H9 (cell line): ENCODE measurements at regions not wholly inside any gene's neighbourhood (a gene's known extent, or its start where the extent isn't known, plus 50 kb on each side); places are given as distances from the start of the nearest gene placed in this dataset.
"Not testable (repeated sequence)": the region's sequence is repeated elsewhere in the genome, so short reads cannot be mapped to it uniquely, and the experiment has no call there.

Experiments used
- DNase-seq: peaks from one replicate; pipeline ENCODE4 v3.0.0-alpha.2; 2017
- H2AFZ ChIP-seq: one replicate; pipeline ENCODE4 v1.6.1; 2013; ENCODE audit warnings: mild to moderate bottlenecking, low read length, control low read depth, moderate library complexity
- H2AK5ac ChIP-seq: 2 replicates; pipeline ENCODE4 v1.6.1; 2013; ENCODE audit warnings: low read length, control low read depth, mixed read lengths; ENCODE audit not compliant: insufficient read length
- H2BK120ac ChIP-seq: one replicate; pipeline ENCODE4 v1.6.1; 2013; ENCODE audit warnings: low read depth, mild to moderate bottlenecking, low read length, control low read depth, inconsistent platforms; ENCODE audit not compliant: poor library complexity, severe bottlenecking
- H2BK12ac ChIP-seq: 2 replicates; pipeline ENCODE4 v1.6.1; 2013; ENCODE audit warnings: low read length, control low read depth, mixed read lengths, low read depth; ENCODE audit not compliant: insufficient read length
- H2BK15ac ChIP-seq: 2 replicates; pipeline ENCODE4 v1.6.1; 2013; ENCODE audit warnings: low read depth, low read length, control low read depth
- H2BK20ac ChIP-seq: one replicate; pipeline ENCODE4 v1.6.1; 2013; ENCODE audit warnings: low read depth, mild to moderate bottlenecking, low read length, control low read depth, inconsistent platforms; ENCODE audit not compliant: poor library complexity, severe bottlenecking
- H2BK5ac ChIP-seq: 2 replicates; pipeline ENCODE4 v1.6.1; 2013; ENCODE audit warnings: low read length, control low read depth, mixed read lengths; ENCODE audit not compliant: insufficient read length
- H3K14ac ChIP-seq: 2 replicates; pipeline ENCODE4 v1.6.1; 2013; ENCODE audit warnings: low read length, control low read depth; ENCODE audit not compliant: insufficient read depth
- H3K18ac ChIP-seq: 2 replicates; pipeline ENCODE4 v1.6.1; 2013; ENCODE audit warnings: low read depth, mild to moderate bottlenecking, mixed read lengths, low read length, control low read depth; ENCODE audit not compliant: insufficient read length
- H3K23ac ChIP-seq: 2 replicates; pipeline ENCODE4 v1.6.1; 2013; ENCODE audit warnings: low read length, control low read depth, mixed read lengths, low read depth; ENCODE audit not compliant: insufficient read length
- H3K23me2 ChIP-seq: 2 replicates; pipeline ENCODE4 v1.6.1; 2013; ENCODE audit warnings: low read depth, mild to moderate bottlenecking, mixed read lengths, low read length, control low read depth; ENCODE audit not compliant: insufficient read length, poor library complexity, severe bottlenecking
- H3K27ac ChIP-seq: 2 replicates; pipeline ENCODE4 v1.5.1; 2013; ENCODE audit warnings: low read length, control low read depth, mixed read lengths, low read depth; ENCODE audit not compliant: insufficient read length
- H3K27me3 ChIP-seq: 2 replicates; pipeline ENCODE4 v1.6.1; 2013; ENCODE audit warnings: low read length, control low read depth, inconsistent platforms; ENCODE audit not compliant: insufficient read depth
- H3K4ac ChIP-seq: 2 replicates; pipeline ENCODE4 v1.6.1; 2013; ENCODE audit warnings: low read depth, mild to moderate bottlenecking, control low read depth, inconsistent platforms, low read length, moderate library complexity
- H3K4me1 ChIP-seq: 2 replicates; pipeline ENCODE4 v1.6.1; 2013; ENCODE audit warnings: low read length, control low read depth, inconsistent platforms; ENCODE audit not compliant: insufficient read depth
- H3K4me2 ChIP-seq: 2 replicates; pipeline ENCODE4 v1.6.1; 2013; ENCODE audit warnings: low read length, control low read depth, mixed read lengths; ENCODE audit not compliant: insufficient read length, insufficient read depth
- H3K56ac ChIP-seq: 2 replicates; pipeline ENCODE4 v1.6.1; 2013; ENCODE audit warnings: low read depth, mild to moderate bottlenecking, mixed read lengths, low read length, control low read depth; ENCODE audit not compliant: insufficient read length
- H3K79me1 ChIP-seq: 2 replicates; pipeline ENCODE4 v1.6.1; 2013; ENCODE audit warnings: low read depth, mild to moderate bottlenecking, moderate library complexity, low read length, control low read depth, inconsistent platforms; ENCODE audit not compliant: insufficient read depth, poor library complexity, severe bottlenecking
- H3K79me2 ChIP-seq: 2 replicates; pipeline ENCODE4 v1.6.1; 2013; ENCODE audit warnings: low read length, control low read depth, inconsistent platforms; ENCODE audit not compliant: insufficient read depth
- H3K9ac ChIP-seq: 2 replicates; pipeline ENCODE4 v1.6.1; 2013; ENCODE audit warnings: low read length, control low read depth, mixed read lengths; ENCODE audit not compliant: insufficient read length; ENCODE audit errors: extremely low read depth
- H3K9me3 ChIP-seq: one replicate; pipeline ENCODE4 v1.6.1; 2013; ENCODE audit warnings: low read depth, low read length, inconsistent platforms; ENCODE audit not compliant: control insufficient read depth
- H3T11ph ChIP-seq: one replicate; pipeline ENCODE4 v1.6.1; 2013; ENCODE audit warnings: mild to moderate bottlenecking, low read length, control low read depth, inconsistent platforms
- H4K20me1 ChIP-seq: one replicate; pipeline ENCODE4 v1.6.1; 2013; ENCODE audit not compliant: control insufficient read depth, insufficient read length, insufficient read depth
- H4K5ac ChIP-seq: 2 replicates; pipeline ENCODE4 v1.6.1; 2013; ENCODE audit warnings: low read depth, mild to moderate bottlenecking, mixed read lengths, low read length, control low read depth; ENCODE audit not compliant: insufficient read length
- H4K8ac ChIP-seq: replicated peaks from 2 replicates; pipeline ENCODE4 v1.6.1; 2013; ENCODE audit warnings: low read length, control low read depth, mixed read lengths, low read depth; ENCODE audit not compliant: insufficient read length
- H4K91ac ChIP-seq: 2 replicates; pipeline ENCODE4 v1.6.1; 2013; ENCODE audit warnings: low read depth, mild to moderate bottlenecking, moderate library complexity, mixed read lengths, low read length, control low read depth; ENCODE audit not compliant: insufficient read length
- H3K27ac Mint-ChIP-seq, 3 experiments: 2 replicates in 2 of 3; 3 replicates in 1 of 3; pipeline ENCODE4 v1.8.0; 2020 to 2021; ENCODE audit warnings: mixed read lengths in 3 of 3, mild to moderate bottlenecking in 1 of 3, moderate library complexity in 1 of 3
- H3K27me3 Mint-ChIP-seq: 2 replicates; pipeline ENCODE4 v1.8.0; 2021; ENCODE audit warnings: low read depth, mild to moderate bottlenecking, moderate library complexity, mixed read lengths
- H3K36me3 Mint-ChIP-seq, 3 experiments: 2 replicates in 2 of 3; 3 replicates in 1 of 3; pipeline ENCODE4 v1.8.0; 2020 to 2021; ENCODE audit warnings: low read depth in 3 of 3, mixed read lengths in 3 of 3; ENCODE audit not compliant: insufficient read depth in 1 of 3
- H3K4me1 Mint-ChIP-seq, 2 experiments: 2 replicates each; pipeline ENCODE4 v1.8.0; 2020; ENCODE audit warnings: mixed read lengths in 2 of 2
- H3K4me3 Mint-ChIP-seq, 2 experiments: 2 replicates in 1 of 2; 3 replicates in 1 of 2; pipeline ENCODE4 v1.8.0; 2020 to 2021; ENCODE audit warnings: mild to moderate bottlenecking in 2 of 2, mixed read lengths in 2 of 2, moderate library complexity in 1 of 2
- H3K9me3 Mint-ChIP-seq, 2 experiments: 2 replicates in 1 of 2; 3 replicates in 1 of 2; pipeline ENCODE4 v1.8.0; 2020; ENCODE audit warnings: mild to moderate bottlenecking in 2 of 2, mixed read lengths in 2 of 2, moderate library complexity in 1 of 2
- WGBS: extraction: QIAGEN DNeasy Blood & Tissue Kit; methylation state at CpG from one replicate; pipeline ENCODE4 v1.1.7; 2013; ENCODE audit warnings: missing lambda C conversion rate, low lambda C conversion rate, mixed read lengths; ENCODE audit not compliant: insufficient read length; ENCODE audit errors: extremely low coverage; 5-methylcytosine and 5-hydroxymethylcytosine counted together
- TF ChIP-seq, protein P1 (sequence below): fragments of 200-600 bp; sonication (generic); conservative IDR thresholded peaks from 3 replicates; pipeline ENCODE4 v1.8.0; 2021; ENCODE audit warnings: antibody characterized with exemption, mild to moderate bottlenecking

DNA sequence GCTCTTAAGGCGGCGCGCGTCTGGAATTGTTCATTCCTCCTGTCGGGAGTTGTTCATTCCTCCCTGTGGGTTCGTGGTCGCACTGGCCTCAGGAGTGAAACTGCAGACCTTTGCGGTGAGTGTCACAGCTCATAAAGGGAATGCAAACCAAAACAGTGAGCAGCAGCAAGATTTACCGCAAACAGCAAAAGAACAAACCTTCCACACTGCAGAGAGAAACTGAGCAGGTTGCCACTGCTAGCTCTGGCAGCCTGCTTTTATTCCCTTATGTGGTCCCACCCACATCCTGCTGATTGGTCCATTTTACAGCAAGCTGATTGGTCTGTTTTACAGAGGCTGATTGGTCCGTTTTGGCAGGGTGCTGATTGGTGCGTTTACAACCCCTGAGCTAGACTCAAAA, 1365.3 kb upstream of the WWC1 start:
- Histone ChIP-seq H3K4me1 (no peaks in the 10 kb centered on the region), H2BK120ac (no peak overlapping the region), H2BK20ac (no peak overlapping the region), H3T11ph (no peak overlapping the region), H3K18ac (no peak overlapping the region), H3K79me2 (no peaks in the 10 kb centered on the region), H3K4me2 (no peak overlapping the region), H2BK12ac (no peak overlapping the region), H3K79me1 (no peaks in the 10 kb centered on the region), H4K20me1 (no peaks in the 10 kb centered on the region), H3K56ac (no peak overlapping the region), H3K9me3 (no peaks in the 10 kb centered on the region), H4K91ac (no peak overlapping the region), H2AFZ (no peak overlapping the region), H3K4ac (no peak overlapping the region), H2BK5ac (no peak overlapping the region), H3K14ac (no peak overlapping the region), H3K23ac (no peak overlapping the region), H3K9ac (no peak overlapping the region), H2AK5ac (no peak overlapping the region), H3K27ac (no peak overlapping the region), H2BK15ac (no peak overlapping the region), H4K5ac (no peak overlapping the region), H4K8ac (no peak overlapping the region), H3K27me3 (no peaks in the 10 kb centered on the region), H3K23me2 (no peaks in the 10 kb centered on the region)
- no peak for DNase-seq
- H3K27ac Mint-ChIP-seq: no peak overlapping the region
- no peak overlapping the region for H3K4me3 Mint-ChIP-seq
- H3K4me1 Mint-ChIP-seq: no peaks in the 10 kb centered on the region
- H3K9me3 Mint-ChIP-seq: peaks cover 18 to 28% of the 10 kb centered on the region in 2 experiments
- H3K27me3 Mint-ChIP-seq: peaks cover 2% of the 10 kb centered on the region; the same call in 1 of the 2 replicates
- TF ChIP-seq, protein P1, sequence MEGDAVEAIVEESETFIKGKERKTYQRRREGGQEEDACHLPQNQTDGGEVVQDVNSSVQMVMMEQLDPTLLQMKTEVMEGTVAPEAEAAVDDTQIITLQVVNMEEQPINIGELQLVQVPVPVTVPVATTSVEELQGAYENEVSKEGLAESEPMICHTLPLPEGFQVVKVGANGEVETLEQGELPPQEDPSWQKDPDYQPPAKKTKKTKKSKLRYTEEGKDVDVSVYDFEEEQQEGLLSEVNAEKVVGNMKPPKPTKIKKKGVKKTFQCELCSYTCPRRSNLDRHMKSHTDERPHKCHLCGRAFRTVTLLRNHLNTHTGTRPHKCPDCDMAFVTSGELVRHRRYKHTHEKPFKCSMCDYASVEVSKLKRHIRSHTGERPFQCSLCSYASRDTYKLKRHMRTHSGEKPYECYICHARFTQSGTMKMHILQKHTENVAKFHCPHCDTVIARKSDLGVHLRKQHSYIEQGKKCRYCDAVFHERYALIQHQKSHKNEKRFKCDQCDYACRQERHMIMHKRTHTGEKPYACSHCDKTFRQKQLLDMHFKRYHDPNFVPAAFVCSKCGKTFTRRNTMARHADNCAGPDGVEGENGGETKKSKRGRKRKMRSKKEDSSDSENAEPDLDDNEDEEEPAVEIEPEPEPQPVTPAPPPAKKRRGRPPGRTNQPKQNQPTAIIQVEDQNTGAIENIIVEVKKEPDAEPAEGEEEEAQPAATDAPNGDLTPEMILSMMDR: no peak
- WGBS: no CpG with 5 or more reads among the region's 11 CpGs
- peaks cover 0 to 12% (median 4%) of the 10 kb centered on the region in 3 experiments; a peak in 4 of 7 replicates for H3K36me3 Mint-ChIP-seq

DNA sequence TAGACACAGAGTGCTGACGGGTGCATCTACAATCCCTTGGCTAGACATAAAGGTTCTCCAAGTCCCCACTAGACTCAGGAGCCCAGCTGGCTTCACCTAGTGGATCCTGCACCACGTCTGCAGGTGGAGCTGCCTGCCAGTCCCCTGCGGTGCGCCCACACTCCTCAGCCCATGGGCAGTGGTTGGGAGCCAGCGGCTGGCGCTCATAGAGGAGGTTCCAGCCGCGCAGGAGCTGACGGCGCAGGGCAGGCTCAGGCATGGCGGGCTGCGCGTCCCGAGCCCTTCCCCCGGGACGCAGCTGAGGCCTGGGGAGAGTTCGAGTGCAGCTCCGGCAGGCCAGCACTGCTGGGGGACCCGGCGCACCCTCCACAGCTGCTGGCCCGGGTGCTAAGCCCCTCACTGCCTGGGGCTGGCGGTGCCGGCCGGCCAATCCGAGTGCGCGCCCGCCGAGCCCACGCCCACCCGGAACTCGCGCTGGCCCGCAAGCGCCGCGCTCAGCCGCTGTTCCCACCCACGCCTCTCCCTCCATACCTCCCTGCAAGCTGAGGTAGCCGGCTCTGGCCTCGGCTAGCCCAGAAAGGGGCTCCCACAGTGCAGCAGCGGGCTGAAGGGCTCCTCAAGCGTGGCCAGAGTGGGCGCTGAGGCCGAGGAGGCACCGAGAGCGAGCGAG, 1364.5 kb upstream of the WWC1 start:
- H3K9me3 ChIP-seq, H2BK120ac ChIP-seq, H3K4me1 ChIP-seq, H3K27me3 Mint-ChIP-seq, H3K27ac ChIP-seq, H3K56ac ChIP-seq, H2BK20ac ChIP-seq, H4K91ac ChIP-seq, H3K14ac ChIP-seq, DNase-seq, H3K79me2 ChIP-seq, H4K8ac ChIP-seq, H3K4me3 Mint-ChIP-seq, H3K27me3 ChIP-seq, H3K9ac ChIP-seq, H3K23me2 ChIP-seq, H4K20me1 ChIP-seq, H3K27ac Mint-ChIP-seq, H3T11ph ChIP-seq, H3K4ac ChIP-seq, H3K18ac ChIP-seq, H2BK15ac ChIP-seq, H3K4me1 Mint-ChIP-seq, H3K79me1 ChIP-seq, H2AFZ ChIP-seq, H3K23ac ChIP-seq, H4K5ac ChIP-seq, H2BK12ac ChIP-seq, H2BK5ac ChIP-seq, H3K4me2 ChIP-seq, H2AK5ac ChIP-seq: not testable (repeated sequence)
- Mint-ChIP-seq H3K36me3 (peaks cover 0 to 12% (median 4%) of the 10 kb centered on the region in 3 experiments; a peak in 4 of 7 replicates), H3K9me3 (peaks cover 18 to 28% of the 10 kb centered on the region in 2 experiments)
- no CpG with 5 or more reads among the region's 48 CpGs for WGBS
